ENCODE measurements at regions not wholly inside any gene's neighbourhood (a gene's known extent, or its start where the extent isn't known, plus 50 kb on each side); places are given as distances from the start of the nearest gene placed in this dataset.

- no peak for DNase-seq
Measured at GRCh38 chr1:2890221-2890850, 88.8 kb upstream of the TTC34 start.

GRCh38 chr1:2891923-2892448 is 90.5 kb upstream of the TTC34 start:
- no peak for DNase-seq

GRCh38 chr1:2893473-2894120 is 92.1 kb upstream of the TTC34 start:
- DNase-seq, result no peak

GRCh38 chr1:2894381-2895041 is 93.0 kb upstream of the TTC34 start:
- no peak for DNase-seq

GRCh38 chr1:2896824-2897223 is 95.3 kb upstream of the TTC34 start:
- DNase-seq, result no peak

- DNase-seq, result no peak
Measured at GRCh38 chr1:2903226-2903625, 101.7 kb upstream of the TTC34 start.

- DNase-seq, result no peak
Measured at GRCh38 chr1:2904191-2904590, 102.7 kb upstream of the TTC34 start.

- no peak for DNase-seq
Measured at GRCh38 chr1:2905356-2905755, 103.9 kb upstream of the TTC34 start.

- no peak for DNase-seq
Measured at GRCh38 chr1:2906085-2906484, 104.6 kb upstream of the TTC34 start.

- no peak for DNase-seq
Measured at GRCh38 chr1:2906620-2907019, 105.1 kb upstream of the TTC34 start.

- DNase-seq, result no peak
Measured at GRCh38 chr1:2907051-2907450, 105.6 kb upstream of the TTC34 start.

- DNase-seq, result no peak
Measured at GRCh38 chr1:2908081-2908480, 106.6 kb upstream of the TTC34 start.

GRCh38 chr1:2908561-2908960 is 107.1 kb upstream of the TTC34 start:
- DNase-seq, result no peak

- DNase-seq, result no peak
Measured at GRCh38 chr1:2909797-2910196, 108.3 kb upstream of the TTC34 start.

GRCh38 chr1:2910211-2910610 is 108.7 kb upstream of the TTC34 start:
- no peak for DNase-seq

- DNase-seq, result no peak
Measured at GRCh38 chr1:2911421-2912178, 109.7 kb upstream of the ACTRT2 start.

GRCh38 chr1:2912424-2913061 is 108.7 kb upstream of the ACTRT2 start:
- DNase-seq, result no peak

- no peak for DNase-seq
Measured at GRCh38 chr1:2913091-2913490, 108.2 kb upstream of the ACTRT2 start.

GRCh38 chr1:2914702-2915101 is 106.6 kb upstream of the ACTRT2 start:
- no peak for DNase-seq

- no peak for DNase-seq
Measured at GRCh38 chr1:2916153-2916552, 105.1 kb upstream of the ACTRT2 start.

- no peak for DNase-seq
Measured at GRCh38 chr1:2916706-2917105, 104.6 kb upstream of the ACTRT2 start.

- no peak for DNase-seq
Measured at GRCh38 chr1:2917284-2917683, 104.0 kb upstream of the ACTRT2 start.

GRCh38 chr1:2918441-2918840 is 102.8 kb upstream of the ACTRT2 start:
- no peak for DNase-seq
